ENCODE measurements at regions not wholly inside any gene's neighbourhood (a gene's known extent, or its start where the extent isn't known, plus 50 kb on each side); places are given as distances from the start of the nearest gene placed in this dataset.
"Not testable (repeated sequence)": the region's sequence is repeated elsewhere in the genome, so short reads cannot be mapped to it uniquely, and the experiment has no call there.

GRCh38 chr12:83753904-83754303, 1067.2 kb downstream of the TMTC2 start:
- ATAC-seq (no peak), DNase-seq (no peak)
- no peaks in the 10 kb centered on the region for H3K9me3 Mint-ChIP-seq (ENCODE audit: low read depth)
- no peaks in the 10 kb centered on the region for H3K36me3 Mint-ChIP-seq (ENCODE audit: low read depth)
- H3K4me1 Mint-ChIP-seq = no peaks in the 10 kb centered on the region
- H3K4me3 Mint-ChIP-seq = no peak overlapping the region
- no peak overlapping the region for H3K27ac Mint-ChIP-seq
- intact Hi-C loops (cut with DNase I, micrococcal nuclease) = no loop called here
- CTCF ChIA-PET = no interaction called here
- POLR2A ChIA-PET = no interaction called here
- H3K27me3 Mint-ChIP-seq = no peaks in the 10 kb centered on the region

DNA sequence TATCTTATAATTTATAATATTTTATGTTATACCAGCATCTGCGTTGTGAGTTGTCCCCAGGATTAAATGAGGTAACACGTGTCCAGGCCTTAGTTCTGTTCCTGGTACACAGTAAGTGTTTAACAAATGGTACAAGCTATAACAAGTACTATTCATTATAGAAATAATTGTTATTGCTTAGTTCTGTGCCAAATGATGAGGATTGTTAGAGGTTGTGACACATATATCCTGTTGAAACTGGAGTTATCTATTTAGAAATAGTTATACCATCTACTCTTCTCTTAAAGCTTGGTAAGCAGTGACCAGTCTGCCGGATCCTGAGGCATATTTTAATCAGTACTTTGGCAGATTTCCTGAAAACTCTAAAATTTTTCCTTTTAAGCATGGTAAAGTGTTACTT, 1066.5 kb downstream of the TMTC2 start:
- ChIA-PET CTCF (no interaction called here), POLR2A (no interaction called here)
- H3K36me3 Mint-ChIP-seq (ENCODE audit: low read depth) = no peaks in the 10 kb centered on the region
- no peak for ATAC-seq
- no peaks in the 10 kb centered on the region for H3K4me1 Mint-ChIP-seq
- no peak overlapping the region for H3K4me3 Mint-ChIP-seq
- H3K9me3 Mint-ChIP-seq (ENCODE audit: low read depth) = no peaks in the 10 kb centered on the region
- intact Hi-C loops (cut with DNase I, micrococcal nuclease) = no loop called here
- DNase-seq = no peak
- no peaks in the 10 kb centered on the region for H3K27me3 Mint-ChIP-seq
- no peak overlapping the region for H3K27ac Mint-ChIP-seq

GRCh38 chr12:83739607-83740006, 1052.9 kb downstream of the TMTC2 start:
- ATAC-seq = no peak
- H3K36me3 Mint-ChIP-seq (ENCODE audit: low read depth) = no peaks in the 10 kb centered on the region
- H3K4me1 Mint-ChIP-seq = no peaks in the 10 kb centered on the region
- no peak overlapping the region for H3K4me3 Mint-ChIP-seq
- ChIA-PET CTCF (no interaction called here), POLR2A (no interaction called here)
- H3K9me3 Mint-ChIP-seq (ENCODE audit: low read depth) = peaks cover 13% of the 10 kb centered on the region
- DNase-seq = no peak
- no peaks in the 10 kb centered on the region for H3K27me3 Mint-ChIP-seq
- H3K27ac Mint-ChIP-seq = no peak overlapping the region
- intact Hi-C loops (cut with DNase I, micrococcal nuclease) = no loop called here

- no peak for ATAC-seq
- intact Hi-C loops (cut with DNase I, micrococcal nuclease) = no loop called here
- no peak overlapping the region for H3K4me3 Mint-ChIP-seq
- H3K27me3 Mint-ChIP-seq = no peaks in the 10 kb centered on the region
- ChIA-PET CTCF (no interaction called here), POLR2A (no interaction called here)
- peaks cover 18% of the 10 kb centered on the region for H3K9me3 Mint-ChIP-seq (ENCODE audit: low read depth)
- H3K4me1 Mint-ChIP-seq = no peaks in the 10 kb centered on the region
- H3K36me3 Mint-ChIP-seq (ENCODE audit: low read depth) = no peaks in the 10 kb centered on the region
- H3K27ac Mint-ChIP-seq = no peak overlapping the region
- DNase-seq = no peak
Measured at GRCh38 chr12:83710851-83711250, 1024.1 kb downstream of the TMTC2 start.

GRCh38 chr12:83709899-83710298, 1023.2 kb downstream of the TMTC2 start:
- Mint-ChIP-seq H3K27me3 (no peaks in the 10 kb centered on the region), H3K36me3 (ENCODE audit: low read depth) (no peaks in the 10 kb centered on the region), H3K9me3 (ENCODE audit: low read depth) (peaks cover 15% of the 10 kb centered on the region), H3K27ac (no peak overlapping the region), H3K4me1 (no peaks in the 10 kb centered on the region), H3K4me3 (no peak overlapping the region)
- DNase-seq = no peak
- CTCF ChIA-PET = no interaction called here
- intact Hi-C loops (cut with DNase I, micrococcal nuclease) = no loop called here
- no peak for ATAC-seq
- POLR2A ChIA-PET = no interaction called here

GRCh38 chr12:83700838-83701237, 1014.1 kb downstream of the TMTC2 start:
- intact Hi-C loops (cut with DNase I, micrococcal nuclease) = no loop called here
- CTCF ChIA-PET = no interaction called here
- no peak for DNase-seq
- H3K4me3 Mint-ChIP-seq = no peak overlapping the region
- POLR2A ChIA-PET = no interaction called here
- no peaks in the 10 kb centered on the region for H3K36me3 Mint-ChIP-seq (ENCODE audit: low read depth)
- no peaks in the 10 kb centered on the region for H3K27me3 Mint-ChIP-seq
- H3K4me1 Mint-ChIP-seq = no peaks in the 10 kb centered on the region
- no peak overlapping the region for H3K27ac Mint-ChIP-seq
- H3K9me3 Mint-ChIP-seq (ENCODE audit: low read depth) = peaks cover 4% of the 10 kb centered on the region
- no peak for ATAC-seq

DNA sequence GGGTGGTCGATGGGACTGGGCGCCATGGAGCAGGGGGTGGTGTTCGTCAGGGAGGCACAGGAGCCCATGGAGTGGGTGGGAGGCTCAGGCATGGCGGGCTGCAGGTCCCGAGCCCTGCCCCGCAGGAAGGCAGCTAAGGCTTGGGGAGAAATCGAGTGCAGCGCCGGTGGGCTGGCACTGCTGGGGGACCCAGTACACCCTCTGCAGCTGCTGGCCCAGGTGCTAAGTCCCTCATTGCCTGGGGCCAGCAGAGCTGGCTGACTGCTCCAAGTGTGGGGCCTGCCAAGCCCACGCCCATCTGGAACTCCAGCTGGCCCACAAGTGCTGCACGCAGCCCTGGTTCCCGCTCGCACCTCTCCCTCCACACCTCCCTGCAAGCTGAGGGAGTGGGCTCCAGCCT, 1009.6 kb downstream of the TMTC2 start:
- ATAC-seq; H3K27me3 Mint-ChIP-seq; H3K4me1 Mint-ChIP-seq; POLR2A ChIA-PET; DNase-seq; H3K36me3 Mint-ChIP-seq (ENCODE audit: low read depth); H3K27ac Mint-ChIP-seq; H3K9me3 Mint-ChIP-seq (ENCODE audit: low read depth); H3K4me3 Mint-ChIP-seq; intact Hi-C loops (cut with DNase I, micrococcal nuclease): not testable (repeated sequence)
- CTCF ChIA-PET = interaction anchor here (0.6 kb wide), 1 partner anchor 516 kb away, joined by 3 read pairs; no protein-coding TSS in a partner anchor

DNA sequence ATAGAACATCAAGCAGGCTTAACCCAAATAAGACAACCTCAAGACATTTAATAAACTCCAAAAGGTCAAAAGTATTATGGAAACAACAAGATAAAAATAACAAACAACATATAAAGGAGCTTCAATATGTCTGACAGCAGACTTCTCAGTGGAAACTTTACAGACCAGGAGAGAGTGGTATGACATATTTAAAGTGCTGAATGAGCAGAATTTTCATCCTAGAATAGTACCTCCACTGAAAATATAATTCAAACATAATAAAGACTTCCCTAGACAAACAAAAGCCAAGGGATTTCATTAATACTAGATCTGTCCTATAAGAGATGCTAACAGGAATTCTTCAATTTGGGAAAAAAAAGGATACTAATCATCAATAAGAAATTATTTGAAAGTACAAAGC, 1005.0 kb downstream of the TMTC2 start:
- H3K27ac Mint-ChIP-seq = no peak overlapping the region
- no peak for DNase-seq
- H3K4me1 Mint-ChIP-seq = no peaks in the 10 kb centered on the region
- H3K27me3 Mint-ChIP-seq = no peaks in the 10 kb centered on the region
- ATAC-seq = no peak
- H3K36me3 Mint-ChIP-seq (ENCODE audit: low read depth) = no peaks in the 10 kb centered on the region
- intact Hi-C loops (cut with DNase I, micrococcal nuclease) = no loop called here
- CTCF ChIA-PET = no interaction called here
- H3K4me3 Mint-ChIP-seq = no peak overlapping the region
- POLR2A ChIA-PET = no interaction called here
- H3K9me3 Mint-ChIP-seq (ENCODE audit: low read depth) = peaks cover 8% of the 10 kb centered on the region

GRCh38 chr12:83690465-83690864, 1003.8 kb downstream of the TMTC2 start:
- ChIA-PET POLR2A (no interaction called here), CTCF (no interaction called here)
- no peak overlapping the region for H3K4me3 Mint-ChIP-seq
- ATAC-seq (no peak), DNase-seq (no peak)
- no peaks in the 10 kb centered on the region for H3K27me3 Mint-ChIP-seq
- H3K9me3 Mint-ChIP-seq (ENCODE audit: low read depth) = peaks cover 8% of the 10 kb centered on the region
- intact Hi-C loops (cut with DNase I, micrococcal nuclease) = no loop called here
- H3K4me1 Mint-ChIP-seq = no peaks in the 10 kb centered on the region
- H3K27ac Mint-ChIP-seq = no peak overlapping the region
- H3K36me3 Mint-ChIP-seq (ENCODE audit: low read depth) = no peaks in the 10 kb centered on the region

DNA sequence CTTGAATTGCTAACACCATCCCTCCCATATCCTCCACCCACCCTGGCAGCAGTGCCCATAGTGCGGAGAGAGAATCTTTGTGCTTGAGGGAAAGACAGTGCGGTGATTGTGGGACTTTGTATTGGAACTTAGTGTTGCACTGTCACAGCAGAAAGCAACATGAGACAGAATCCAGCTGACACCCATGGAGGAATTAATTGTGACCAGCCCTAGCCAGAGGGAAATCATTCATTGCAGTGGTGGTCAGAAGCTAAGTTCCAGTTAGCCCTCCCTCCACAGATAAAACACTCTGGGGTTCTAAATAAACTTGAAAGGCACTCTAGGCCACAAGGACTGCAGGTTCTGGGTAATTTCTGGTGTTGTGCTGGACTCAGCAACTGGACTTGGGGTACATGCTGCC, 1002.6 kb downstream of the TMTC2 start:
- no peak for ATAC-seq
- Mint-ChIP-seq H3K36me3 (ENCODE audit: low read depth) (no peaks in the 10 kb centered on the region), H3K4me1 (no peaks in the 10 kb centered on the region), H3K4me3 (no peak overlapping the region), H3K27me3 (no peaks in the 10 kb centered on the region), H3K27ac (no peak overlapping the region), H3K9me3 (ENCODE audit: low read depth) (peaks cover 8% of the 10 kb centered on the region)
- intact Hi-C loops (cut with DNase I, micrococcal nuclease) = no loop called here
- ChIA-PET CTCF (no interaction called here), POLR2A (no interaction called here)
- no peak for DNase-seq

DNA sequence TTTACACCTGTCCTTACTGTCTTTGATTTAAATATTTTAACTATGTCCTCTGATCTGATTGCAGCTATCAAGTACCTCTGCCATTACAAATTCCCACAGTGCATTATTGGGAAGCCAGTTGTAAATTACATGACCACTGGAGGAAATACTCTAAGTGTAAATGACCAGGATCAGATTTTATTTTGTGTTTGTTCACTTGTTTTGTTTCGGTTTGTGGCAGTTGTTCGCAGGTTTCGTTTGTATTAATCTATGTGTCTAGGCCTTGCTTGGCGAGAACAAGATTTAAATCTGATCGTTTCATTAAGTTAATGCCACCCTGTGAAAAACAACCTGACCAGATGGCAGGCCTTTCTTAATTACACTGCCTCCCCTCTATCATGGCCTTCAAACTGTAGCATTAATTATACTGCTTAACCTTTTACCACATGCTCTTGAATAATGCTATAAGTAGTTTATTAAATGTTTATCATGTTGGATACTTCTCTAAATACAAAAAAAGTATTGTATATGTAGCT, 990.1 kb downstream of the TMTC2 start:
- no peak overlapping the region for H3K4me3 Mint-ChIP-seq
- POLR2A ChIA-PET = no interaction called here

GRCh38 chr12:83666690-83667089, 980.0 kb downstream of the TMTC2 start:
- Mint-ChIP-seq H3K4me3 (no peak overlapping the region), H3K9me3 (ENCODE audit: low read depth) (no peaks in the 10 kb centered on the region), H3K36me3 (ENCODE audit: low read depth) (no peaks in the 10 kb centered on the region), H3K27me3 (no peaks in the 10 kb centered on the region), H3K4me1 (no peaks in the 10 kb centered on the region), H3K27ac (no peak overlapping the region)
- no peak for DNase-seq
- ATAC-seq = no peak
- POLR2A ChIA-PET = no interaction called here
- intact Hi-C loops (cut with DNase I, micrococcal nuclease) = no loop called here
- CTCF ChIA-PET = no interaction called here

More for the DNA sequence above, 990.1 kb downstream of the TMTC2 start:
- peaks cover 3% of the 10 kb centered on the region for H3K9me3 Mint-ChIP-seq (ENCODE audit: low read depth)
- DNase-seq (no peak), ATAC-seq (no peak)
- CTCF ChIA-PET = no interaction called here
- H3K27ac Mint-ChIP-seq = no peak overlapping the region
- intact Hi-C loops (cut with DNase I, micrococcal nuclease) = no loop called here
- H3K4me1 Mint-ChIP-seq = no peaks in the 10 kb centered on the region
- H3K27me3 Mint-ChIP-seq = no peaks in the 10 kb centered on the region
- H3K36me3 Mint-ChIP-seq (ENCODE audit: low read depth) = no peaks in the 10 kb centered on the region

DNA sequence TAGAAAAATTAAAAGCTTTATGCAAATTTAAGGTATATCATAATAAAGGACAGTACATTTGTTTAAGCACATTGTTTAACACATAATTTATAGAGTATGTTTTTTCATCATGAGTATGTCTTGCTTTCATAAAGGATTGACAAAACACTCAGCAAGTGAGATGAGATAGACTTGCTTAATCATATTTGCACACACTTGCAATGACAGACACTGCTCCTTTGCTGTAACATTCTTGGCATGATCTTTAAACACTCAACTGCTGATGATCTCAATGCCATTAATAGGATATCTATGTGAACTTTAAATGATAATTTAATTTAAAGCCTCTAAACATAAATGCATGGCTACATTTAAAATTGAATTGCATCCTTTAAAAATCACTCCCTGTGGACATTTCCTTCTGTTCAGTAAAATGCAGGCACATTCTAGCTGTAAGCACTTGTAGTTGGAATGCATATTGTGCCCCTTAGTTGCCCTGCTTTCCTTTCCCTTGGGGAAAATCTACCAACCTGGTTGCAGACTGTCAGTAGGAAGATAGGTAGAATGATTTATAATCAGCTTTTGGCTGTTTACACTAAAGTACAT, 979.0 kb downstream of the TMTC2 start:
- no peak overlapping the region for H3K27ac Mint-ChIP-seq
- ATAC-seq (no peak), DNase-seq (no peak)
- intact Hi-C loops (cut with DNase I, micrococcal nuclease) = no loop called here
- no peaks in the 10 kb centered on the region for H3K9me3 Mint-ChIP-seq (ENCODE audit: low read depth)
- H3K27me3 Mint-ChIP-seq = no peaks in the 10 kb centered on the region
- no peaks in the 10 kb centered on the region for H3K4me1 Mint-ChIP-seq
- CTCF ChIA-PET = no interaction called here
- POLR2A ChIA-PET = no interaction called here
- no peaks in the 10 kb centered on the region for H3K36me3 Mint-ChIP-seq (ENCODE audit: low read depth)
- no peak overlapping the region for H3K4me3 Mint-ChIP-seq

Data from activated CD4-positive, alpha-beta T cell treated with anti-CD3 and anti-CD28 coated beads for 36 hours (primary cell).